ENCODE measurements at regions not wholly inside any gene's neighbourhood (a gene's known extent, or its start where the extent isn't known, plus 50 kb on each side); places are given as distances from the start of the nearest gene placed in this dataset.

DNA sequence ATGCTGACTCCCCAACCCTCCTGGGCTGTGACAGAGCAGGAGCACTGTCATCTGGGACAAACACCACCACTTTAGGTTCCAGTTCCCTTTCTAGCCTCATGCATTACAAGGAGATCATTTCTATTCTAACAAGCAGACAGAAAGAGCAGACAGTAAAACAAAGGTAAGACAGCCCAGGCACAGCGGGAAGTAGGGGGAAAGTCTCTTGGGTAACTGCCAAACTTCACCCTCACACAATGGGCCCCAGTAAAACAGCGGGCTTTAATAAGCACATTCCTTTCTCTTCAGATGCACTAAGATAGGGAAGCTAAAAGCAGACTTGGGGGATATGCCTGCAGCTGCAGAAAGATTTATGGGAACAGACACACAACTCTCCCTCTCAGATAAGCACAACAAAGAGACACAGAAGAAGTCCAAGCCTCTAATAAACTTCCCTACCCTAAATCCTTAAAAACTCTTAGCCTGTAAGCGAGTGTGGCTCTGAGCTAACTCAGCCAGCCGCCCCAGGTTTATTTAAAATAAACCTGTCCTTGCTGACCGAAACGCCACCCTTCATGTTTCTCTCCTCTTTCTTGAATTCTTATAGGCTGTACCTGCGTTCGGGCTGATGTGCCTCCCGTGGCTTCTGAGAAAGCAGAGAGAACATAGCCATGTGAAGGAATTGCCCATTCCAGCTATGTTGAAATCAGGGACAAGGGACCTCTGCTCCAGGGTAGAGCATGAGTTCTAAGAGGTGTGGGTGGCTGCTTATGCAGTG is 726.8 kb upstream of the DDX18 start:
- Histone ChIP-seq H3K4me3 (no peak overlapping the region), H3K27me3 (no peaks in the 10 kb centered on the region), H3K27ac (no peak overlapping the region), H3K36me3 (no peaks in the 10 kb centered on the region), H3K4me1 (no peaks in the 10 kb centered on the region), H3K9me3 (no peaks in the 10 kb centered on the region)
- TF ChIP-seq POLR2A (IDR thresholded peaks at IDR 0.05), result no peak
- TF ChIP-seq, protein P1, sequence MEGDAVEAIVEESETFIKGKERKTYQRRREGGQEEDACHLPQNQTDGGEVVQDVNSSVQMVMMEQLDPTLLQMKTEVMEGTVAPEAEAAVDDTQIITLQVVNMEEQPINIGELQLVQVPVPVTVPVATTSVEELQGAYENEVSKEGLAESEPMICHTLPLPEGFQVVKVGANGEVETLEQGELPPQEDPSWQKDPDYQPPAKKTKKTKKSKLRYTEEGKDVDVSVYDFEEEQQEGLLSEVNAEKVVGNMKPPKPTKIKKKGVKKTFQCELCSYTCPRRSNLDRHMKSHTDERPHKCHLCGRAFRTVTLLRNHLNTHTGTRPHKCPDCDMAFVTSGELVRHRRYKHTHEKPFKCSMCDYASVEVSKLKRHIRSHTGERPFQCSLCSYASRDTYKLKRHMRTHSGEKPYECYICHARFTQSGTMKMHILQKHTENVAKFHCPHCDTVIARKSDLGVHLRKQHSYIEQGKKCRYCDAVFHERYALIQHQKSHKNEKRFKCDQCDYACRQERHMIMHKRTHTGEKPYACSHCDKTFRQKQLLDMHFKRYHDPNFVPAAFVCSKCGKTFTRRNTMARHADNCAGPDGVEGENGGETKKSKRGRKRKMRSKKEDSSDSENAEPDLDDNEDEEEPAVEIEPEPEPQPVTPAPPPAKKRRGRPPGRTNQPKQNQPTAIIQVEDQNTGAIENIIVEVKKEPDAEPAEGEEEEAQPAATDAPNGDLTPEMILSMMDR (IDR thresholded peaks at IDR 0.05), result no peak
- no peak for DNase-seq

DNA sequence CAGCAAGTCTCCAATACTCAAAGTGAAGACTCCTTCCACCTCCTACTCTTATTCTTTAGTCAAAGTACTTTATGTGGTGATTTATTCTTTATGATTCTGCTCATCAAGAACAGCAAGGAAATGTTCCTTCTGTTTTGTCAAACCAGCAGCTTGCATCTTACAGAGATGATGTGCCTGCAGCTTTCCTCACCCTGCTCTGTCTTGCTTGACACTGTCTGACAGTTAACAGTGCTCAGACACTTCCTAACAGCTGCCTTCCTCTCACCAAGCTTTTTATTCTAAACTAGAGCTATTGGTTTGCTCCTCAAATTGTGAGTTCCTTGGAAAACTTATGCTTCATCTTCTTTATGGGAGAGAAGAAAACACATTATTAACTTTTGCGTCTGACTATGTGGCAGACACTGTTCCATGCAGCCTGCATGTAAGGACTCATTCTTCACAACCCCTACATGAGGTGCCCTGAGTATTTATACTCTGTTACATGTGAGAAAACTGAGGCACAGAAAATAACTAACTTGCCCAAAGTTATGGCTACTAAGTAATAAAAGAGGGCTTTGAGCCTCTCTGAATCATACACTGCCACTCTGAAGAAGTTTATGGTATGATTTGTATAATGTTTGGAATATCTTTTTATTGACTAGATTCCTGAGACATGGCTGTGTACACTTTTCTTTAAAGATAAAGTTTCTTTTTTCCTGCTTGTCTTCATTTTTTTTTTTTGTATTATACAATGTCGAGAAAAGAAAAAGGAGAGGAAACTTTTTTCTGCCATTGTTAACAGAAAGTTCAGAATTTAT is 723.3 kb upstream of the DDX18 start:
- Histone ChIP-seq H3K4me1 (no peaks in the 10 kb centered on the region), H3K36me3 (no peaks in the 10 kb centered on the region), H3K4me3 (no peak overlapping the region), H3K27me3 (no peaks in the 10 kb centered on the region), H3K9me3 (no peaks in the 10 kb centered on the region), H3K27ac (no peak overlapping the region)
- DNase-seq, result no peak
- TF ChIP-seq, protein P1 (IDR thresholded peaks at IDR 0.05), result no peak
- TF ChIP-seq POLR2A (IDR thresholded peaks at IDR 0.05), result no peak

DNA sequence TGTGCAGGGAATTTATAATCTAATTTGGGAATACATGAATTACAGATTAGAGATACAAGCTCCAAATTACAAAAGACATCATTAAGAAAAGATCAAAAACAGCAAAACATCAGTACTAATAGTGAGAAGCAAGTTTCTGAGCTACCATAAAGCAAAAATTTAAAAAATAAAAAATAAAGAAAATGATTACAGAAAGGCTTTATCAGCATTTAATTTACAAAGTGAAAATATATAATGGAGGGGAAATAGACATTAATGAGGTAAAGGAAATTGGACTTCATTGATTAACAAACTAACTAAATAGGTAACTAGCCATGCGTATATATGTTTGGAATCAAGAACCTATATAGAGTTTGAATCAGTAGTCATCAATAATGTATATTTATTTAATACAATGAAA is 712.9 kb upstream of the DDX18 start:
- Histone ChIP-seq H3K4me1 (no peaks in the 10 kb centered on the region), H3K27me3 (no peaks in the 10 kb centered on the region), H3K4me3 (no peak overlapping the region), H3K9me3 (no peaks in the 10 kb centered on the region), H3K27ac (no peak overlapping the region), H3K36me3 (no peaks in the 10 kb centered on the region)
- no peak for DNase-seq
- TF ChIP-seq POLR2A (IDR thresholded peaks at IDR 0.05), result no peak
- TF ChIP-seq, protein P1 (IDR thresholded peaks at IDR 0.05), result no peak

DNA sequence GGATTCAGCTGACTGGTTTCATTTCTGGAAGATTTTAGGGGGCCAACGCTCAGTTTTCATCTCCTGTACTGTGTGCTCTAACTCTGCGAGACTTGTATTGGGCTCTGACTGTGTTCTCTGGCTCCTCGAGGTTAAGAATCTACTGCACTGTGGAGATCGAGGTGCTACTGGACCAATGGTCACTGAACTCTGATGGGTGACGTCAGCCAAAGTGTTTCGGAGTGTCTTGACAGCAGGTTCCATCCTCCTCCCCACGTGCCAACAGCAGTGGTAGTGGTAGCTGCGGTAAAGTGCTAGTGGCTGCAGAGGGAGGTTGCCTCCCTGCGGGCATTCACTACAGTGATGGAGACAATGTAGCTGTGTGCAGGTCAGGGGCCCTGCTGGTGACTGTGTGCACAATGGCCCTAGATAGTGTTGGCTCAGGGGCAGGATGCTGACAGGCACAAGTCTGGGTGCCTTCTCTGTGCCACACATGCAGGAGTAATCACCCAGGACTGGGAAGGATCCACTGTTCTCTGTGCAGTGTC is 705.7 kb upstream of the DDX18 start:
- Histone ChIP-seq H3K9me3 (no peaks in the 10 kb centered on the region), H3K4me3 (no peak overlapping the region), H3K4me1 (no peaks in the 10 kb centered on the region), H3K27ac (no peak overlapping the region), H3K36me3 (no peaks in the 10 kb centered on the region), H3K27me3 (no peaks in the 10 kb centered on the region)
- no peak for DNase-seq
- TF ChIP-seq, protein P1 (IDR thresholded peaks at IDR 0.05), result no peak
- TF ChIP-seq POLR2A (IDR thresholded peaks at IDR 0.05), result no peak

DNA sequence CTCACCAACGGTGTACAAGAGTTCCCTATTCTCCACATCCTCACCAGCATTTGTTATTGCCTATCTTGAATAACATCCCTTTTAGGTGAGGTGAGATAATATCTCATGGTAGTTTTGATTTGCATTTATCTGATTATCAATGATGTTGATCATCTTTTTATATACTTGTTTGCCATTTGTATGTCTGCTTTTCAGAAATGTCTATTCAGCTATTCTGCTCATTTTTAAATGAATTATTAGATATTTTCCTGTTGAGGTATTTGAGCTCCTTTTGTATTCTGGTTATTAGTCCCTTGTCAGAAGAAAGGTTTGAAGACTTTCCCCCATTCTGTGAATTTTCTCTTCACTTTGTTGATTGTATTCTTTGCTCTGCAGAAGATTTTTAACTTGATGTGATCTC is 695.5 kb upstream of the DDX18 start:
- H3K27ac ChIP-seq, result no peak overlapping the region
- H3K27me3 ChIP-seq, result no peaks in the 10 kb centered on the region
- TF ChIP-seq, protein P1 (IDR thresholded peaks at IDR 0.05), result no peak
- no peak for TF ChIP-seq POLR2A (IDR thresholded peaks at IDR 0.05)
- H3K4me3 ChIP-seq, result no peak overlapping the region
- no peaks in the 10 kb centered on the region for H3K9me3 ChIP-seq
- H3K4me1 ChIP-seq, result no peaks in the 10 kb centered on the region
- no peaks in the 10 kb centered on the region for H3K36me3 ChIP-seq
- no peak for DNase-seq

Measured in Peyer's patch (tissue), 4 donors.